HEK293 (cell line): ENCODE measurements at regions not wholly inside any gene's neighbourhood (a gene's known extent, or its start where the extent isn't known, plus 50 kb on each side); places are given as distances from the start of the nearest gene placed in this dataset.

Source experiments
- CTCF ChIA-PET: fragments of 350-600 bp; formaldehyde crosslinking; extraction: SDS; loops from one replicate; lab custom pipeline; 2021; ENCODE audit warnings: antibody characterized with exemption; lab: Yijun Ruan, JAX
- POLR2A ChIA-PET: fragments of 300-600 bp; formaldehyde crosslinking; extraction: SDS; loops from one replicate; lab custom pipeline; 2020; ENCODE audit warnings: antibody characterized with exemption, inconsistent platforms; lab: Yijun Ruan, JAX
- H3K27ac ChIP-seq: fragments of 200-500 bp; sonication (Bioruptor generic); 2 replicates; pipeline ENCODE4 v1.5.1; 2014; ENCODE audit warnings: low read depth, low read length, control low read depth, inconsistent platforms; ENCODE audit errors: extremely low read depth
- H3K36me3 ChIP-seq, 2 experiments: fragments of 200-500 bp in 1 of 2; sonication (Bioruptor generic) in 1 of 2; 1 replicate in 1 of 2; 2 replicates in 1 of 2; pipeline ENCODE4 v1.5.1; 2014 to 2017; ENCODE audit warnings: inconsistent platforms in 2 of 2, low read length in 2 of 2; ENCODE audit not compliant: control insufficient read depth in 2 of 2, insufficient read depth in 1 of 2
- H3K4me1 ChIP-seq: fragments of 200-500 bp; sonication (Bioruptor generic); 2 replicates; pipeline ENCODE4 v1.5.1; 2014; ENCODE audit warnings: mild to moderate bottlenecking, low read length, inconsistent platforms; ENCODE audit not compliant: control insufficient read depth, insufficient read depth
- H3K4me3 ChIP-seq: 2 replicates; pipeline ENCODE4 v1.5.1; 2011; ENCODE audit warnings: low read depth, mild to moderate bottlenecking, control low read depth, low read length, moderate library complexity
- H3K9me3 ChIP-seq: fragments of 200-500 bp; sonication (Bioruptor generic); 2 replicates; pipeline ENCODE4 v1.5.1; 2014; ENCODE audit warnings: low read depth, low read length, inconsistent platforms; ENCODE audit not compliant: control insufficient read depth, insufficient read depth
- REPIN1 ChIP-seq: fragments of 450-650 bp; formaldehyde crosslinking; IDR thresholded peaks from 2 replicates; pipeline ENCODE4 v1.5.1; 2017; ENCODE audit warnings: missing biosample characterization, missing genetic modification characterization, low read depth
- ZNF157 ChIP-seq: fragments of 450-650 bp; formaldehyde crosslinking; IDR thresholded peaks from 2 replicates; pipeline ENCODE4 v1.5.1; 2016; ENCODE audit warnings: missing biosample characterization, missing genetic modification characterization
- ZNF19 ChIP-seq: fragments of 450-650 bp; formaldehyde crosslinking; IDR thresholded peaks from 2 replicates; pipeline ENCODE4; 2016; ENCODE audit warnings: missing biosample characterization, missing genetic modification characterization, low read depth
- ZNF354C ChIP-seq: fragments of 450-650 bp; formaldehyde crosslinking; IDR thresholded peaks from 2 replicates; pipeline ENCODE4 v1.5.1; 2016; ENCODE audit warnings: missing biosample characterization, missing genetic modification characterization, low read depth, borderline replicate concordance
- ZNF394 ChIP-seq: fragments of 450-650 bp; formaldehyde crosslinking; IDR thresholded peaks from 2 replicates; pipeline ENCODE4 v1.5.1; 2016; ENCODE audit warnings: missing biosample characterization, missing genetic modification characterization, mild to moderate bottlenecking, moderate library complexity, borderline replicate concordance
- ZNF48 ChIP-seq: fragments of 450-650 bp; formaldehyde crosslinking; IDR thresholded peaks from 2 replicates; pipeline ENCODE4 v1.5.1; 2016; ENCODE audit warnings: missing biosample characterization, missing genetic modification characterization
- ZNF548 ChIP-seq: fragments of 450-650 bp; formaldehyde crosslinking; IDR thresholded peaks from 2 replicates; pipeline ENCODE4 v1.5.1; 2016; ENCODE audit warnings: missing biosample characterization, missing genetic modification characterization
- ZNF571 ChIP-seq: fragments of 450-650 bp; formaldehyde crosslinking; IDR thresholded peaks from 2 replicates; pipeline ENCODE4 v1.5.0; 2017; ENCODE audit warnings: missing biosample characterization, missing genetic modification characterization
- ZNF670 ChIP-seq: fragments of 450-650 bp; formaldehyde crosslinking; IDR thresholded peaks from 2 replicates; pipeline ENCODE4 v1.5.1; 2016; ENCODE audit warnings: missing biosample characterization, missing genetic modification characterization, low read depth
- ZNF707 ChIP-seq: fragments of 450-650 bp; formaldehyde crosslinking; IDR thresholded peaks from 2 replicates; pipeline ENCODE4 v1.5.1; 2016; ENCODE audit warnings: missing biosample characterization, missing genetic modification characterization
- ZSCAN30 ChIP-seq: fragments of 450-650 bp; IDR thresholded peaks from 2 replicates; pipeline ENCODE4 v1.5.1; 2018; ENCODE audit warnings: missing biosample characterization, mild to moderate bottlenecking, missing genetic modification characterization, moderate library complexity
- TF ChIP-seq, protein P1 (sequence below): fragments of 450-650 bp; formaldehyde crosslinking; IDR thresholded peaks from 2 replicates; pipeline ENCODE4 v1.5.1; 2016; ENCODE audit warnings: missing biosample characterization, missing genetic modification characterization
- TF ChIP-seq, protein P2 (sequence below): fragments of 450-650 bp; formaldehyde crosslinking; IDR thresholded peaks from 2 replicates; pipeline ENCODE4 v1.5.1; 2016; ENCODE audit warnings: missing biosample characterization, missing genetic modification characterization
- TF ChIP-seq, protein P3 (sequence below): fragments of 450-650 bp; formaldehyde crosslinking; IDR thresholded peaks from 2 replicates; pipeline ENCODE4 v1.5.1; 2016; ENCODE audit warnings: missing biosample characterization, missing genetic modification characterization
- TF ChIP-seq, protein P4 (sequence below): fragments of 450-650 bp; formaldehyde crosslinking; IDR thresholded peaks from 2 replicates; pipeline ENCODE4 v1.5.1; 2016; ENCODE audit warnings: missing biosample characterization, missing genetic modification characterization
- TF ChIP-seq, protein P5 (sequence below): fragments of 450-650 bp; IDR thresholded peaks from 2 replicates; pipeline ENCODE4 v1.5.1; 2018; ENCODE audit warnings: missing biosample characterization, missing genetic modification characterization

DNA sequence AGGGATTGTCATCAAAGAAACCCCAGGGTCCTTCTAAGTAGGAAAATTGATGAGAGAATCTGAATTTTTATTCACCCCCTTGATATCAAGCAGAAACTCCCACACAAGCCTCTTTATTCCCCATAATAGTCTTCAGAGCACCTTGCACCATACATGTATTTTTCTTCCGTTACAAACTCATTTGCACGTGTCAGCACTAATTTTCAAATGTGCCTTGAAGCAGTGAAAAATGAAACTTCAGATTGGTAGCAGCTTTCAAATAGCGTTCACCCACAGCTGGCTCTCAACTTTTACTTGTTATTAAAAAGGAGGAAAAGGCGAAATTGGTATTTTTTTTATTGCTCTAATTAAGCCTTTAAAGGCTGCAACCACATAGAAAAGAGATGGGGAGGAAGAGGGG is 343.0 kb upstream of the TENM4 start:
- TF ChIP-seq, protein P1, sequence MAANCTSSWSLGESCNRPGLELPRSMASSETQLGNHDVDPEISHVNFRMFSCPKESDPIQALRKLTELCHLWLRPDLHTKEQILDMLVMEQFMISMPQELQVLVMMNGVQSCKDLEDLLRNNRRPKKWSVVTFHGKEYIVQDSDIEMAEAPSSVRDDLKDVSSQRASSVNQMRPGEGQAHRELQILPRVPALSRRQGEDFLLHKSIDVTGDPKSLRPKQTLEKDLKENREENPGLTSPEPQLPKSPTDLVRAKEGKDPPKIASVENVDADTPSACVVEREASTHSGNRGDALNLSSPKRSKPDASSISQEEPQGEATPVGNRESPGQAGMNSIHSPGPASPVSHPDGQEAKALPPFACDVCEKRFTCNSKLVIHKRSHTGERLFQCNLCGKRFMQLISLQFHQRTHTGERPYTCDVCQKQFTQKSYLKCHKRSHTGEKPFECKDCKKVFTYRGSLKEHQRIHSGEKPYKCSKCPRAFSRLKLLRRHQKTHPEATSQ (tag by site-specific recombination): no peak
- TF ChIP-seq ZNF157 (tag by site-specific recombination) (no peak), ZNF571 (tag by site-specific recombination) (no peak), ZNF48 (tag by site-specific recombination) (no peak), ZNF707 (tag by site-specific recombination) (no peak), ZNF354C (no peak)
- TF ChIP-seq, protein P2, sequence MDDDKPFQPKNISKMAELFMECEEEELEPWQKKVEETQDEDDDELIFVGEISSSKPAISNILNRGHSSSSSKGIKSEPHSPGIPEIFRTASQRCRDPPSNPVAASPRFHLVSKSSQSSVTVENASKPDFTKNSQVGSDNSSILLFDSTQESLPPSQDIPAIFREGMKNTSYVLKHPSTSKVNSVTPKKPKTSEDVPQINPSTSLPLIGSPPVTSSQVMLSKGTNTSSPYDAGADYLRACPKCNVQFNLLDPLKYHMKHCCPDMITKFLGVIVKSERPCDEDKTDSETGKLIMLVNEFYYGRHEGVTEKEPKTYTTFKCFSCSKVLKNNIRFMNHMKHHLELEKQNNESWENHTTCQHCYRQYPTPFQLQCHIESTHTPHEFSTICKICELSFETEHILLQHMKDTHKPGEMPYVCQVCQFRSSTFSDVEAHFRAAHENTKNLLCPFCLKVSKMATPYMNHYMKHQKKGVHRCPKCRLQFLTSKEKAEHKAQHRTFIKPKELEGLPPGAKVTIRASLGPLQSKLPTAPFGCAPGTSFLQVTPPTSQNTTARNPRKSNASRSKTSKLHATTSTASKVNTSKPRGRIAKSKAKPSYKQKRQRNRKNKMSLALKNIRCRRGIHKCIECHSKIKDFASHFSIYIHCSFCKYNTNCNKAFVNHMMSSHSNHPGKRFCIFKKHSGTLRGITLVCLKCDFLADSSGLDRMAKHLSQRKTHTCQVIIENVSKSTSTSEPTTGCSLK (tag by site-specific recombination): no peak
- Histone ChIP-seq H3K36me3 (no peaks in the 10 kb centered on the region), H3K4me1 (no peaks in the 10 kb centered on the region), H3K9me3 (no peaks in the 10 kb centered on the region), H3K4me3 (no peak overlapping the region), H3K27ac (no peak overlapping the region)
- ChIA-PET CTCF (no interaction called here), POLR2A (no interaction called here)

DNA sequence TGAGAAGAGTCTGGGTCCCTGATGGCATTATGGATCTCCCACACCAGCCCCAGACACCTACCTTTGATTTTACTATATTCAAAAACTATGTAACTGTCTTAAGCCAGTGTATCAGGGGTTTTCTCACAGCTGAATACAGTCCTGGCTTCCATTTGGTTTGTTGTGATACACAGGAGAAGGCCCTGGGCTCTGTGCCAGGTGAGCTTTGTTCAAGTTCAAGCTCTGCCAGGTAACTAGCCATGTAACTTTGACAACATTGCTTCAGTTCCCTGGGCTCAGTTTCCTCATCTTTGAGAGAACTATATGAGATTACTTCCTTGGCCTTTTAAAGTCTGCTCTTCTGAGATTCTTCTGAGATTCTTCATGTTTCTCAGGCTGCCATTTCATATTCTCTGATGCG is 327.5 kb upstream of the TENM4 start:
- H3K9me3 ChIP-seq: no peaks in the 10 kb centered on the region
- H3K27ac ChIP-seq: no peak overlapping the region
- no peak for TF ChIP-seq REPIN1 (tag by site-specific recombination)
- TF ChIP-seq, protein P3, sequence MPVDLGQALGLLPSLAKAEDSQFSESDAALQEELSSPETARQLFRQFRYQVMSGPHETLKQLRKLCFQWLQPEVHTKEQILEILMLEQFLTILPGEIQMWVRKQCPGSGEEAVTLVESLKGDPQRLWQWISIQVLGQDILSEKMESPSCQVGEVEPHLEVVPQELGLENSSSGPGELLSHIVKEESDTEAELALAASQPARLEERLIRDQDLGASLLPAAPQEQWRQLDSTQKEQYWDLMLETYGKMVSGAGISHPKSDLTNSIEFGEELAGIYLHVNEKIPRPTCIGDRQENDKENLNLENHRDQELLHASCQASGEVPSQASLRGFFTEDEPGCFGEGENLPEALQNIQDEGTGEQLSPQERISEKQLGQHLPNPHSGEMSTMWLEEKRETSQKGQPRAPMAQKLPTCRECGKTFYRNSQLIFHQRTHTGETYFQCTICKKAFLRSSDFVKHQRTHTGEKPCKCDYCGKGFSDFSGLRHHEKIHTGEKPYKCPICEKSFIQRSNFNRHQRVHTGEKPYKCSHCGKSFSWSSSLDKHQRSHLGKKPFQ (tag by site-specific recombination): no peak
- no peak for TF ChIP-seq ZSCAN30
- TF ChIP-seq ZNF548 (tag by site-specific recombination): no peak
- no peak for TF ChIP-seq ZNF394
- TF ChIP-seq ZNF19: no peak
- TF ChIP-seq ZNF670 (tag by site-specific recombination): no peak
- TF ChIP-seq, protein P4, sequence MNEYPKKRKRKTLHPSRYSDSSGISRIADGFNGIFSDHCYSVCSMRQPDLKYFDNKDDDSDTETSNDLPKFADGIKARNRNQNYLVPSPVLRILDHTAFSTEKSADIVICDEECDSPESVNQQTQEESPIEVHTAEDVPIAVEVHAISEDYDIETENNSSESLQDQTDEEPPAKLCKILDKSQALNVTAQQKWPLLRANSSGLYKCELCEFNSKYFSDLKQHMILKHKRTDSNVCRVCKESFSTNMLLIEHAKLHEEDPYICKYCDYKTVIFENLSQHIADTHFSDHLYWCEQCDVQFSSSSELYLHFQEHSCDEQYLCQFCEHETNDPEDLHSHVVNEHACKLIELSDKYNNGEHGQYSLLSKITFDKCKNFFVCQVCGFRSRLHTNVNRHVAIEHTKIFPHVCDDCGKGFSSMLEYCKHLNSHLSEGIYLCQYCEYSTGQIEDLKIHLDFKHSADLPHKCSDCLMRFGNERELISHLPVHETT (tag by site-specific recombination): no peak
- TF ChIP-seq, protein P5, sequence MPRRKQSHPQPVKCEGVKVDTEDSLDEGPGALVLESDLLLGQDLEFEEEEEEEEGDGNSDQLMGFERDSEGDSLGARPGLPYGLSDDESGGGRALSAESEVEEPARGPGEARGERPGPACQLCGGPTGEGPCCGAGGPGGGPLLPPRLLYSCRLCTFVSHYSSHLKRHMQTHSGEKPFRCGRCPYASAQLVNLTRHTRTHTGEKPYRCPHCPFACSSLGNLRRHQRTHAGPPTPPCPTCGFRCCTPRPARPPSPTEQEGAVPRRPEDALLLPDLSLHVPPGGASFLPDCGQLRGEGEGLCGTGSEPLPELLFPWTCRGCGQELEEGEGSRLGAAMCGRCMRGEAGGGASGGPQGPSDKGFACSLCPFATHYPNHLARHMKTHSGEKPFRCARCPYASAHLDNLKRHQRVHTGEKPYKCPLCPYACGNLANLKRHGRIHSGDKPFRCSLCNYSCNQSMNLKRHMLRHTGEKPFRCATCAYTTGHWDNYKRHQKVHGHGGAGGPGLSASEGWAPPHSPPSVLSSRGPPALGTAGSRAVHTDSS (tag by site-specific recombination): no peak
- ChIA-PET POLR2A (no interaction called here), CTCF (no interaction called here)
- H3K36me3 ChIP-seq: no peaks in the 10 kb centered on the region
- H3K4me3 ChIP-seq: no peak overlapping the region
- no peaks in the 10 kb centered on the region for H3K4me1 ChIP-seq
